NB4 (cell line): ENCODE measurements at regions not wholly inside any gene's neighbourhood (a gene's known extent, or its start where the extent isn't known, plus 50 kb on each side); places are given as distances from the start of the nearest gene placed in this dataset.

ENCODE experiments used
- POLR2A ChIP-seq: IDR thresholded peaks from 2 replicates; pipeline ENCODE4 v1.6.1; 2011; ENCODE audit warnings: mild to moderate bottlenecking; ENCODE audit not compliant: insufficient read length; ENCODE audit errors: extremely low read depth
- TF ChIP-seq, protein P1 (sequence below): IDR thresholded peaks from one replicate; pipeline ENCODE4 v1.5.1; 2012; ENCODE audit warnings: low read depth, low read length
- TF ChIP-seq, protein P2 (sequence below): IDR thresholded peaks from 2 replicates; pipeline ENCODE4 v1.6.1; 2011; ENCODE audit warnings: low read depth, low read length

DNA sequence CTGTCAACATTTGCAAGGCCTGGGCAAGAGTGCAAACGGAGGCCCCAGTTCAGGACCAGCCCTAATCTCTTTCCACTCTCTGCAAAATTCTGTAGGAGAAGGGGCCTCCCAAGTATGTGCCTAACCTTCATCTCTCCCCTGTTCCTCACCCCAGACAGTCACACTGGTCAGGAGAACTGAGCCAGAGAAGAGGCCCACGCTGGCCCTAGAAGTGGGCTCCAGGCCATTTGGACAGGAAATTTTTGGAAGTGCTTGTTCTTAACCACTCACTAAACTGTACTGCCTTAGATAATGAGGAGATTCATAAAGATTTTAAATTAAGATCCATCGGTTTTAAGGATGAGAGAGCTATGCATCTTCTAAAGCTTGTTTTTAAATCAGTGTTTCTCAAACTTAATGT lies 129.7 kb upstream of the ADGRL2 start:
- TF ChIP-seq, protein P1, sequence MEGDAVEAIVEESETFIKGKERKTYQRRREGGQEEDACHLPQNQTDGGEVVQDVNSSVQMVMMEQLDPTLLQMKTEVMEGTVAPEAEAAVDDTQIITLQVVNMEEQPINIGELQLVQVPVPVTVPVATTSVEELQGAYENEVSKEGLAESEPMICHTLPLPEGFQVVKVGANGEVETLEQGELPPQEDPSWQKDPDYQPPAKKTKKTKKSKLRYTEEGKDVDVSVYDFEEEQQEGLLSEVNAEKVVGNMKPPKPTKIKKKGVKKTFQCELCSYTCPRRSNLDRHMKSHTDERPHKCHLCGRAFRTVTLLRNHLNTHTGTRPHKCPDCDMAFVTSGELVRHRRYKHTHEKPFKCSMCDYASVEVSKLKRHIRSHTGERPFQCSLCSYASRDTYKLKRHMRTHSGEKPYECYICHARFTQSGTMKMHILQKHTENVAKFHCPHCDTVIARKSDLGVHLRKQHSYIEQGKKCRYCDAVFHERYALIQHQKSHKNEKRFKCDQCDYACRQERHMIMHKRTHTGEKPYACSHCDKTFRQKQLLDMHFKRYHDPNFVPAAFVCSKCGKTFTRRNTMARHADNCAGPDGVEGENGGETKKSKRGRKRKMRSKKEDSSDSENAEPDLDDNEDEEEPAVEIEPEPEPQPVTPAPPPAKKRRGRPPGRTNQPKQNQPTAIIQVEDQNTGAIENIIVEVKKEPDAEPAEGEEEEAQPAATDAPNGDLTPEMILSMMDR: no peak
- TF ChIP-seq POLR2A: no peak
- TF ChIP-seq, protein P2, sequence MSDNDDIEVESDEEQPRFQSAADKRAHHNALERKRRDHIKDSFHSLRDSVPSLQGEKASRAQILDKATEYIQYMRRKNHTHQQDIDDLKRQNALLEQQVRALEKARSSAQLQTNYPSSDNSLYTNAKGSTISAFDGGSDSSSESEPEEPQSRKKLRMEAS: no peak
